C4-2B (cell line): ENCODE measurements at regions not wholly inside any gene's neighbourhood (a gene's known extent, or its start where the extent isn't known, plus 50 kb on each side); places are given as distances from the start of the nearest gene placed in this dataset.

ENCODE experiments used
- H3K27ac ChIP-seq: fragments of 450-650 bp; 2 replicates; pipeline ENCODE4 v1.5.1; 2017
- ZFX ChIP-seq: fragments of 450-650 bp; IDR thresholded peaks from 2 replicates; pipeline ENCODE4 v1.6.1; 2017
- TF ChIP-seq, protein P1 (sequence below): fragments of 450-650 bp; conservative IDR thresholded peaks from 2 replicates; pipeline ENCODE4 v1.5.1; 2017; ENCODE audit warnings: mild to moderate bottlenecking

GRCh38 chr11:98568013-98568412 is 452.7 kb upstream of the CNTN5 start:
- TF ChIP-seq, protein P1, sequence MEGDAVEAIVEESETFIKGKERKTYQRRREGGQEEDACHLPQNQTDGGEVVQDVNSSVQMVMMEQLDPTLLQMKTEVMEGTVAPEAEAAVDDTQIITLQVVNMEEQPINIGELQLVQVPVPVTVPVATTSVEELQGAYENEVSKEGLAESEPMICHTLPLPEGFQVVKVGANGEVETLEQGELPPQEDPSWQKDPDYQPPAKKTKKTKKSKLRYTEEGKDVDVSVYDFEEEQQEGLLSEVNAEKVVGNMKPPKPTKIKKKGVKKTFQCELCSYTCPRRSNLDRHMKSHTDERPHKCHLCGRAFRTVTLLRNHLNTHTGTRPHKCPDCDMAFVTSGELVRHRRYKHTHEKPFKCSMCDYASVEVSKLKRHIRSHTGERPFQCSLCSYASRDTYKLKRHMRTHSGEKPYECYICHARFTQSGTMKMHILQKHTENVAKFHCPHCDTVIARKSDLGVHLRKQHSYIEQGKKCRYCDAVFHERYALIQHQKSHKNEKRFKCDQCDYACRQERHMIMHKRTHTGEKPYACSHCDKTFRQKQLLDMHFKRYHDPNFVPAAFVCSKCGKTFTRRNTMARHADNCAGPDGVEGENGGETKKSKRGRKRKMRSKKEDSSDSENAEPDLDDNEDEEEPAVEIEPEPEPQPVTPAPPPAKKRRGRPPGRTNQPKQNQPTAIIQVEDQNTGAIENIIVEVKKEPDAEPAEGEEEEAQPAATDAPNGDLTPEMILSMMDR, result no peak
- no peak overlapping the region for H3K27ac ChIP-seq

GRCh38 chr11:98572941-98573340 is 447.8 kb upstream of the CNTN5 start:
- TF ChIP-seq, protein P1, result no peak
- no peak for TF ChIP-seq ZFX
- H3K27ac ChIP-seq, result no peak overlapping the region

DNA sequence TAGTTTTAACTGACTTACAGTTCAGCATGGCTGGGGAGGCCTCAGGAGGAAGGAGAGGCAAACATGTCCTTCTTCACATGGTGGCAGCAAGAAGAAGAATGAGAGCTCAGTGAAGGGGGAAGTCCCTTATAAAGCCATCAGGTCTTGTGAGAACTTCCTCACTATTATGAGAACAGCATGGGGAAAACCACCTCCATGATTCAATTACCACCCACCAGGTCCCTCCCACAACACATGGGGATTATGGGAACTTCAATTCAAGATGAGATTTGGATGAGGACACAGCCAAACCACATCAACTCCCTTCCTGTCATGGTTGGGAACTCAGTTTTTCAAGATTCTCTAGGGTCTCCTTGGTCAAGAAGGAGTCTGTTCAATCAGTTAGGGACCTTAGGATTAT is 432.9 kb upstream of the CNTN5 start:
- TF ChIP-seq, protein P1, result no peak
- no peak for TF ChIP-seq ZFX

DNA sequence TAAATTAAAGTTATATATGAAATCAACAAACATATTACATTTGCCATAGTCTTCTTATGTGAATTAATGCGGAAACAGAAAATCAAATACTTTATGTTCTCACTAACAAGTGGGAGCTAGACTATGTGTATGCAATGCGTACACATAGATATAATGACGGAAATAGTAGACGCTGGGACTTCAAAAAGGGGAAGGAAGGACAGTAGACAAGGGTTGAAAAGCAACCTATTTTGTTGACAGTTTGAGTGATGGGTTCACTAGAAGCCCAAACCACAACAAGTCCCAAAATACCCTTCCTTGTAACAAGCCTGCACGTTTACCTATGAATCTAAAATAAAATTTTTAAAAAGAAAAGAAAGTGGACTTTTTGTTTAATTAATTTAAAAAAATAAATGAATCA is 430.8 kb upstream of the CNTN5 start:
- TF ChIP-seq, protein P1, result no peak
- no peak for TF ChIP-seq ZFX

More for the DNA sequence above, 432.9 kb upstream of the CNTN5 start:
- no peak overlapping the region for H3K27ac ChIP-seq

DNA sequence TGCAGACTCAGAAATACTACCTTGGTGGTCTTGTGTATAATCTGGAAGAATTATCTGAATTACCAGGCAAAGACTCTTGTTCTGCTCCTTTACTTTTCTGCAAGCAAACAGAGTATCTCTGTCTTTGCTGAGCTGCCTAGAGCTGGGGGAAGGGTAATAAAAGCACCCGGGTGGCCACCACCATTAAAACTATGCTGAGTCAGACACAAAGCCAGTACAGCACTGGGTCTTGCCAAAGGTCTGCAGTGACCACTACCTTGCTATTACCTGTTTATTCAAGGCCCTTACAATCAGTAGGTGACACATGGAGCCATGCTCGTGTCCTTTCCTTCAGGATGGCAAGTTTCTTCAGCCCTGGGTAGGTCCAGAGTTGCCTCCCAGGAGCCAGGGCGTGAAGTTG is 420.6 kb upstream of the CNTN5 start:
- TF ChIP-seq ZFX, result no peak
- TF ChIP-seq, protein P1, result no peak
- H3K27ac ChIP-seq, result no peak overlapping the region

More for the DNA sequence above, 430.8 kb upstream of the CNTN5 start:
- H3K27ac ChIP-seq, result no peak overlapping the region

DNA sequence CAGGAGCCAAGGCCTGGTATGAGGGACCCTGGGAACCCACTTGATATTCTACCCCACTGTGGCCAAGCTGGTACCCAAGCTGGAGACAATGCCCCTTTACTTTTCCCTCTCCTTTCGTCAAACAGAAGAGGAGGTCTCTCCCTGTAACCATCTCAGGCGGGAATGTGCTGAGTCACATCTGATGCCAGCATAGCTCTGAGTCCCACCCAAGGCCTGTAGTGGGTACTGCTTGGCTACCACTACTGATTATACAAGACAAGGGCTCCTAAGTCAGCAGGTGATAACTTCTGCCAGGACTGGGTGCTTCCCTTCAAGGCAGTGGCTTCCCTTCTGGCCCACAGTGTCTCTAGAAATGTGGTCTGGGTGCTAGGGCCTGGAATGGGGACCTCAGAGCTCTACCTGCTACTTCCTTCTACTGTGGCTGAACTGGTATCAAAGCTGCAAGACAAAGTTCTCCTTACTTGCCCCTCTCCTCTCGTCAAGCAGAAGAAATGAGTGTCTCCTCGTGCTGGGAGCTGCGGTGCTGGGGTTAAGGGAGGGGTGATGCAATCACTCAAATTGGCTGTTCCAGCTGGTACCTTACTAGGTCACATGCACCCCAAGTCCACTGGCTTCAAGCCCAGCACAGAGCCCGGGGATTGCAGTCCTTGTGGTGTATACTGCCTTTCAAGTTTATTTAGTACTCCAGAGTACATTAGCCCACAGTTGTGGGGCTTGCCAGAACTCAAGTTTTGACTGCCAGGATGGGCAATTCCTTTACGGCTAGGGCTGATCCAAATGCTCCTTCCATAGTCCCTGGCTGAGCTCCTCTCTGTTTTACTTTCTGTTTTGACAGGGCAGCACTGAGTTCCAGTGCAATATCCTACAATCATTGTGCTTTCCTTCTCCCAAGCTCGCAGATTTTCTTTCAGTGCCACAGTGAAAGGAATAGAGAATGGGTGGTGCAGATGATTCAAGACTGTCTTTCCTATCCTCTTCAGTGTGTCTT is 419.7 kb upstream of the CNTN5 start:
- H3K27ac ChIP-seq, result no peak overlapping the region
- TF ChIP-seq, protein P1, result no peak
- TF ChIP-seq ZFX, result no peak

DNA sequence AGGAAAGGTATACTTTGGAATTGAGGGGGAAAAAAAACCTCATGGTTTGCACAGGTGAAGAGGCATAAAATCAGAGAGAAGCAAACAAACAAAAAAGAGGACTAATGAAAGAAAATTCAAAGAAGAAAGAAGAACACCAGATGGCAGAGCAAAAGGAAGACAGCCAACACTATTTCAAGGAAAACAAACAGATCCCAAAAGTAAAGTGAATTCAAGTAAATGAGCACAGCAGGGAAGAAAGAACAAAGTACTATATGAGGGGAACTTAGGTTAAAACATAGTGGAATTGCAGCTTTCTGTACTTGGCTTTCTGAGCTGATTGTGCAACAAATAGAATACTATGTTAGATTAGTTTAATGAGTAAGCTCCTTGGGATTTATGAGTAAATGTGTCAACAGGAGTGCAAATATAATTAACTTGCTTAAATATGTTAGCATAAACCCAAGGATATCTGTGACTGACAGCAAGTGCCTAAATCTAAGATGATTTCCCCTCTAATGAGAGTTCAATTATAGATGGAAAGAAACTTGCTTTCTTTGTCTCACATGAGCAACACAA is 404.6 kb upstream of the CNTN5 start:
- no peak for TF ChIP-seq ZFX
- TF ChIP-seq, protein P1, result no peak
- H3K27ac ChIP-seq, result peak overlapping the region; percentile 59
